SK-N-SH treated with all-trans-retinoic acid at 6 μM for 48 hours (cell line): ENCODE measurements at regions not wholly inside any gene's neighbourhood (a gene's known extent, or its start where the extent isn't known, plus 50 kb on each side); places are given as distances from the start of the nearest gene placed in this dataset.
A peak's percentile ranks its signal among the peaks of the same experiment; 100 is the strongest.
"Not testable (repeated sequence)": the region's sequence is repeated elsewhere in the genome, so short reads cannot be mapped to it uniquely, and the experiment has no call there.

Experiments used
- ATAC-seq: fragments of 200-7000 bp; cut with Tn5 transposase; 3 replicates; pipeline ENCODE4 v1.9.1; 2020; ENCODE audit warnings: mild to moderate bottlenecking, moderate library complexity
- ARNTL ChIP-seq: fragments of 450-650 bp; formaldehyde crosslinking; IDR thresholded peaks from 2 replicates; pipeline ENCODE4 v1.5.0; 2020; ENCODE audit warnings: low read depth, mild to moderate bottlenecking, moderate library complexity, borderline replicate concordance
- BACH2 ChIP-seq: fragments of 250-450 bp; sonication (Bioruptor Pico); IDR thresholded peaks from 2 replicates; pipeline ENCODE4 v1.9.0; 2021; ENCODE audit warnings: mild to moderate bottlenecking, borderline replicate concordance
- CSDC2 ChIP-seq: fragments of 250-450 bp; sonication (Bioruptor Pico); IDR thresholded peaks from 2 replicates; pipeline ENCODE4 v1.5.0; 2020; ENCODE audit warnings: mild to moderate bottlenecking, moderate library complexity
- CSRNP3 ChIP-seq: fragments of 250-450 bp; sonication (Bioruptor Pico); IDR thresholded peaks from 2 replicates; pipeline ENCODE4 v1.5.1; 2021; ENCODE audit warnings: mild to moderate bottlenecking, moderate library complexity
- ESRRG ChIP-seq: fragments of 250-450 bp; sonication (Bioruptor Pico); IDR thresholded peaks from 2 replicates; pipeline ENCODE4 v1.6.1; 2021; ENCODE audit warnings: mild to moderate bottlenecking
- ISL1 ChIP-seq: fragments of 250-450 bp; sonication (Bioruptor Pico); IDR thresholded peaks from 2 replicates; pipeline ENCODE4 v2.1.2; 2022; ENCODE audit warnings: mild to moderate bottlenecking, moderate library complexity
- OSR1 ChIP-seq: fragments of 250-450 bp; sonication (Bioruptor Pico); IDR thresholded peaks from 2 replicates; pipeline ENCODE4 v1.8.0; 2022; ENCODE audit warnings: moderate library complexity, mild to moderate bottlenecking, inconsistent platforms
- PATZ1 ChIP-seq: fragments of 250-450 bp; sonication (Bioruptor Pico); IDR thresholded peaks from 2 replicates; pipeline ENCODE4 v1.8.0; 2020; ENCODE audit warnings: mild to moderate bottlenecking, moderate library complexity, borderline replicate concordance
- PPARA ChIP-seq: fragments of 250-450 bp; sonication (Bioruptor Pico); IDR thresholded peaks from 2 replicates; pipeline ENCODE4 v1.5.0; 2020; ENCODE audit warnings: mild to moderate bottlenecking, borderline replicate concordance
- SNAI2 ChIP-seq: fragments of 250-450 bp; sonication (Bioruptor Pico); IDR thresholded peaks from 2 replicates; pipeline ENCODE4 v1.5.0; 2020; ENCODE audit warnings: mild to moderate bottlenecking, moderate library complexity
- TCF4 ChIP-seq: fragments of 250-450 bp; sonication (Bioruptor Pico); IDR thresholded peaks from 2 replicates; pipeline ENCODE4 v1.8.0; 2021; ENCODE audit warnings: mild to moderate bottlenecking, moderate library complexity, borderline replicate concordance
- TOX ChIP-seq: fragments of 250-450 bp; sonication (Bioruptor Pico); IDR thresholded peaks from 2 replicates; pipeline ENCODE4 v1.8.0; 2021; ENCODE audit warnings: mild to moderate bottlenecking, moderate library complexity, borderline replicate concordance
- ZC3H10 ChIP-seq: fragments of 250-450 bp; sonication (Bioruptor Pico); IDR thresholded peaks from 2 replicates; pipeline ENCODE4 v1.5.1; 2021; ENCODE audit warnings: mild to moderate bottlenecking, moderate library complexity
- ZFP3 ChIP-seq: fragments of 250-450 bp; sonication (Bioruptor Pico); IDR thresholded peaks from 2 replicates; pipeline ENCODE4 v1.5.0; 2020; ENCODE audit warnings: mild to moderate bottlenecking, moderate library complexity
- ZFP30 ChIP-seq: fragments of 450-650 bp; formaldehyde crosslinking; IDR thresholded peaks from 2 replicates; pipeline ENCODE4 v1.5.0; 2022; ENCODE audit warnings: mild to moderate bottlenecking, moderate library complexity
- ZNF565 ChIP-seq: fragments of 450-650 bp; formaldehyde crosslinking; conservative IDR thresholded peaks from 2 replicates; pipeline ENCODE4 v1.5.0; 2020; ENCODE audit warnings: low read depth, mild to moderate bottlenecking, moderate library complexity
- ZNF70 ChIP-seq: fragments of 450-650 bp; formaldehyde crosslinking; IDR thresholded peaks from 2 replicates; pipeline ENCODE4 v1.5.0; 2020; ENCODE audit warnings: mild to moderate bottlenecking, moderate library complexity
- ZNF8 ChIP-seq: fragments of 450-650 bp; formaldehyde crosslinking; IDR thresholded peaks from 2 replicates; pipeline ENCODE4 v1.5.0; 2020; ENCODE audit warnings: mild to moderate bottlenecking, moderate library complexity
- TF ChIP-seq, protein P1 (sequence below): fragments of 250-450 bp; sonication (Bioruptor Pico); IDR thresholded peaks from 2 replicates; pipeline ENCODE4 v1.5.1; 2020; ENCODE audit warnings: low read depth, mild to moderate bottlenecking, moderate library complexity
- TF ChIP-seq, protein P2 (sequence below): fragments of 250-450 bp; sonication (Bioruptor Pico); IDR thresholded peaks from 2 replicates; pipeline ENCODE4 v1.8.0; 2021; ENCODE audit warnings: low read depth, mild to moderate bottlenecking, moderate library complexity, borderline replicate concordance
- TF ChIP-seq, protein P3 (sequence below): fragments of 250-450 bp; sonication (Bioruptor Pico); IDR thresholded peaks from 2 replicates; pipeline ENCODE4 v1.5.0; 2020; ENCODE audit warnings: mild to moderate bottlenecking, moderate library complexity

DNA sequence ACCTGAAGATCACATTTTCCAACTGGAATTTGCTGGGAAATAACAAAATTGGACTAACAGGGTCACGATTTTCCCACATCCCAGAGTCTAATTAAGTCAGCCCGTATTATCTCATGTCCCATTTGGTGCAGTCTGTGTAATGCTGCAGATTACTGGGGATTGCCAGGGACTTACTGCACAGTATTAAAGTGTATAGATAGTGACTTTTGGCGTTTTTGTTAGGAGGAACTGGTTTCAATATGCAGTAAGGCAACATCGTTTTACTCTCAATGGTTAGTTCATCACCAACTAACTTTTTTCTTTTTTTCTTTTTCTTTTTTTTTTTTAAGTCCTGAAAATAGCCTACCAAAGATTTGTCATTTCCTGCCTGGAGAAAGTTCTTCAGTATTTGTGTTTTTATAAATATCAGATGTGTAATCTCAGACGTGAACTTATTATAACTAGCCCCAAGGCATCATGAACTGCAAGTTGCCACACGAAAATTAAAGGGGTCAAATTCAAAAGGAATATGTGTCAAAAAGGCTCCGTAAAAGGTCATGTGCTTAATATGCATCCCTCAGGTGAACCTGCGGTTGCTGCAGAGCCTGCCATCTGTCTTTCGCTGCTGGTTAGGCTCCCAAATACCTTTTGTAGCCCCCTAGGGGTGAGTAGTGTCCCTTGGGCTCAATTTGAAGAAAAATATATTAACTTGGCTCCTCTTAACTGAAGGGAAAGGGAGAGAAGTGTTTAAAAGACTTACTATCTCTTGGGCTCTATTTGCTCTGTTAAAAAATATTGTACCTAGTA is 176.7 kb upstream of the ADAMTSL1 start:
- peak; percentile 83 for ATAC-seq

DNA sequence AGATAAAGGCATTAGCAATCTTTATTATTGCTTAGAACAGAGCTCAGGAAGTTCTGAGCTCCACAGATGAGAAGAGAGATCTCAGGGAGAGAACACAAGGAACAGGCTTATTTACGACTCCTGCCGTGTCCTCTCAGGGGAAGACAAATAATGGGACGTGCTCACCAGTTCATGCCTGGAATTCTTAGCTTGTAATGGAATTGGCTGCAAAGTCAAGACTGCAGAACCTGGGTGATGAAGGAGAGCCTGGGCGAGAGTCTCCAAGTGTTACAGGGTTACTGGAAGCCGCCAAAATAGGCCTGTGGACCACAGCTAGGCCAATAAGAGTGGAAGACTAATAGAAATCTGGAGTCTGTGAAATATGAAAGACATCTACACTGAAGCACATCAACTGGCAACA is 174.5 kb upstream of the ADAMTSL1 start:
- no peak for ATAC-seq
- TF ChIP-seq ARNTL (CRISPR knock-in tag) (no peak), ZNF565 (CRISPR knock-in tag) (no peak), CSRNP3 (CRISPR knock-in tag) (no peak), CSDC2 (no peak), ZNF70 (CRISPR knock-in tag) (no peak), OSR1 (no peak)
- TF ChIP-seq, protein P1, sequence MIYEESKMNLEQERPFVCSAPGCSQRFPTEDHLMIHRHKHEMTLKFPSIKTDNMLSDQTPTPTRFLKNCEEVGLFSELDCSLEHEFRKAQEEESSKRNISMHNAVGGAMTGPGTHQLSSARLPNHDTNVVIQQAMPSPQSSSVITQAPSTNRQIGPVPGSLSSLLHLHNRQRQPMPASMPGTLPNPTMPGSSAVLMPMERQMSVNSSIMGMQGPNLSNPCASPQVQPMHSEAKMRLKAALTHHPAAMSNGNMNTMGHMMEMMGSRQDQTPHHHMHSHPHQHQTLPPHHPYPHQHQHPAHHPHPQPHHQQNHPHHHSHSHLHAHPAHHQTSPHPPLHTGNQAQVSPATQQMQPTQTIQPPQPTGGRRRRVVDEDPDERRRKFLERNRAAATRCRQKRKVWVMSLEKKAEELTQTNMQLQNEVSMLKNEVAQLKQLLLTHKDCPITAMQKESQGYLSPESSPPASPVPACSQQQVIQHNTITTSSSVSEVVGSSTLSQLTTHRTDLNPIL (CRISPR knock-in tag), result no peak

More for the DNA sequence above, 176.7 kb upstream of the ADAMTSL1 start:
- TF ChIP-seq, protein P2, sequence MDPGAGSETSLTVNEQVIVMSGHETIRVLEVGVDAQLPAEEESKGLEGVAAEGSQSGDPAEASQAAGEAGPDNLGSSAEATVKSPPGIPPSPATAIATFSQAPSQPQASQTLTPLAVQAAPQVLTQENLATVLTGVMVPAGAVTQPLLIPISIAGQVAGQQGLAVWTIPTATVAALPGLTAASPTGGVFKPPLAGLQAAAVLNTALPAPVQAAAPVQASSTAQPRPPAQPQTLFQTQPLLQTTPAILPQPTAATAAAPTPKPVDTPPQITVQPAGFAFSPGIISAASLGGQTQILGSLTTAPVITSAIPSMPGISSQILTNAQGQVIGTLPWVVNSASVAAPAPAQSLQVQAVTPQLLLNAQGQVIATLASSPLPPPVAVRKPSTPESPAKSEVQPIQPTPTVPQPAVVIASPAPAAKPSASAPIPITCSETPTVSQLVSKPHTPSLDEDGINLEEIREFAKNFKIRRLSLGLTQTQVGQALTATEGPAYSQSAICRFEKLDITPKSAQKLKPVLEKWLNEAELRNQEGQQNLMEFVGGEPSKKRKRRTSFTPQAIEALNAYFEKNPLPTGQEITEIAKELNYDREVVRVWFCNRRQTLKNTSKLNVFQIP (CRISPR knock-in tag), result no peak
- TF ChIP-seq PPARA (CRISPR knock-in tag), result no peak
- no peak for TF ChIP-seq CSRNP3 (CRISPR knock-in tag)
- no peak for TF ChIP-seq TOX
- no peak for TF ChIP-seq PATZ1 (CRISPR knock-in tag)
- TF ChIP-seq ISL1 (CRISPR knock-in tag), result no peak
- no peak for TF ChIP-seq ZFP3
- TF ChIP-seq ZNF70 (CRISPR knock-in tag), result no peak

DNA sequence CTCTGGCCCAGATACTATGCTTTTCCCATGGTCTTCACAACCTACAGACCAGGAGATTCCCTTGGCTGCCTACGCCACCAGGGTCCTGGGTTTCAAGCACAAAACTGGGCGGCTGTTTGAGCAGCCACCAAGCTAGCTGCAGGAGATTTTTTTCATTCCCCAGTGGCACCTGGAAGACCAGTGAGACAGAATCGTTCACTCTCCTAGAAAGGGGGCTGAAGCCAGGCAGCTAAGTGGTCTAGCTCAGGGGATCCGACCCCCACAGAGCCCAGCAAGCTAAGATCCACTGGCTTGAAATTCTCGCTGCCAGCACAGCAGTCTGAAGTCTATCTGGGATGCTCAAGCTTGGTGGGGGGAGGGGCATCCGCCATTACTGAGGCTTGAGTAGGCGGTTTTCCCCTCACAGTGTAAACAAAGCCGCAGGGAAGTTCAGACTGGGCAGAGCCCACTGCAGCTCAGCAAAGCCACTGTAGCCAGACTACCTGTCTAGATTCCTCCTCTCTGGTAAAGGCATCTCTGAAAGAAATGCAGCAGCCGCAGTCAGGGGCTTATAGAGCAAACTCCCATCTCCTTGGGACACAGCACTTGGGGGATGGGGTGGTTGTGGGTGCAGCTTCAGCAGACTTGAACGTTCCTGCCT is 168.7 kb upstream of the ADAMTSL1 start:
- not testable (repeated sequence) for ATAC-seq

DNA sequence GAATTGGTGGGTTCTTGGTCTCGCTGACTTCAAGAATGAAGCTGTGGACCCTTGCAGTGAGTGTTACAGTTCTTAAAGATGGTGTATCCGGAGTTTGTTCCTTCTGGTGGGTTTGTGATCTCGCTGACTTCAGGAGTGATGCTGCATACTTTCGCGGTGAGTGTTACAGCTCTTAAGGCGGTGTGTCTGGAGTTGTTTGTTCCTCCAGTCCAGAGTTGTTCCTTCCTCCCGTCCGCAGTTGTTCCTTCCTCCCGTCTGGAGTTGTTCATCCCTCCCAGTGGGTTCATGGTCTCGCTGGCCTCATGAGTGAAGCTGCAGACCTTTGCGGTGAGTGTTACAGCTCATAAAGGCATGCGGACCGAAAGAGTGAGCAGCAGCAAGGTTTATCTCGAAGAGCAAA is 159.6 kb upstream of the ADAMTSL1 start:
- no peak for ATAC-seq
- TF ChIP-seq ZNF8 (CRISPR knock-in tag), result no peak
- no peak for TF ChIP-seq SNAI2
- TF ChIP-seq PPARA (CRISPR knock-in tag), result no peak
- no peak for TF ChIP-seq ESRRG (CRISPR knock-in tag)
- TF ChIP-seq ZC3H10 (CRISPR knock-in tag), result no peak
- no peak for TF ChIP-seq OSR1
- TF ChIP-seq, protein P1 (CRISPR knock-in tag), result no peak
- no peak for TF ChIP-seq BACH2
- no peak for TF ChIP-seq ZNF70 (CRISPR knock-in tag)
- no peak for TF ChIP-seq TCF4 (CRISPR knock-in tag)
- no peak for TF ChIP-seq ZFP30 (CRISPR knock-in tag)
- TF ChIP-seq CSRNP3 (CRISPR knock-in tag), result no peak
- TF ChIP-seq, protein P3, sequence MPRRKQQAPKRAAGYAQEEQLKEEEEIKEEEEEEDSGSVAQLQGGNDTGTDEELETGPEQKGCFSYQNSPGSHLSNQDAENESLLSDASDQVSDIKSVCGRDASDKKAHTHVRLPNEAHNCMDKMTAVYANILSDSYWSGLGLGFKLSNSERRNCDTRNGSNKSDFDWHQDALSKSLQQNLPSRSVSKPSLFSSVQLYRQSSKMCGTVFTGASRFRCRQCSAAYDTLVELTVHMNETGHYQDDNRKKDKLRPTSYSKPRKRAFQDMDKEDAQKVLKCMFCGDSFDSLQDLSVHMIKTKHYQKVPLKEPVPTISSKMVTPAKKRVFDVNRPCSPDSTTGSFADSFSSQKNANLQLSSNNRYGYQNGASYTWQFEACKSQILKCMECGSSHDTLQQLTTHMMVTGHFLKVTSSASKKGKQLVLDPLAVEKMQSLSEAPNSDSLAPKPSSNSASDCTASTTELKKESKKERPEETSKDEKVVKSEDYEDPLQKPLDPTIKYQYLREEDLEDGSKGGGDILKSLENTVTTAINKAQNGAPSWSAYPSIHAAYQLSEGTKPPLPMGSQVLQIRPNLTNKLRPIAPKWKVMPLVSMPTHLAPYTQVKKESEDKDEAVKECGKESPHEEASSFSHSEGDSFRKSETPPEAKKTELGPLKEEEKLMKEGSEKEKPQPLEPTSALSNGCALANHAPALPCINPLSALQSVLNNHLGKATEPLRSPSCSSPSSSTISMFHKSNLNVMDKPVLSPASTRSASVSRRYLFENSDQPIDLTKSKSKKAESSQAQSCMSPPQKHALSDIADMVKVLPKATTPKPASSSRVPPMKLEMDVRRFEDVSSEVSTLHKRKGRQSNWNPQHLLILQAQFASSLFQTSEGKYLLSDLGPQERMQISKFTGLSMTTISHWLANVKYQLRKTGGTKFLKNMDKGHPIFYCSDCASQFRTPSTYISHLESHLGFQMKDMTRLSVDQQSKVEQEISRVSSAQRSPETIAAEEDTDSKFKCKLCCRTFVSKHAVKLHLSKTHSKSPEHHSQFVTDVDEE (CRISPR knock-in tag), result no peak
- no peak for TF ChIP-seq TOX
